Activated naive CD4-positive, alpha-beta T cell treated with anti-CD3 and anti-CD28 coated beads for 36 hours (primary cell): ENCODE measurements at regions not wholly inside any gene's neighbourhood (a gene's known extent, or its start where the extent isn't known, plus 50 kb on each side); places are given as distances from the start of the nearest gene placed in this dataset.

Source experiments
- CTCF ChIA-PET: fragments of 350-600 bp; sonication (Branson Sonifier 250); formaldehyde crosslinking; loops from one replicate; lab custom pipeline; 2021; ENCODE audit warnings: antibody characterized with exemption; lab: Charles Lee
- DNase-seq: peaks from one replicate; pipeline ENCODE4 v3.0.0-alpha.2; 2020
- H3K27ac Mint-ChIP-seq: one replicate; pipeline ENCODE4 v1.8.0; 2021; ENCODE audit warnings: mild to moderate bottlenecking, mixed read lengths
- H3K27me3 Mint-ChIP-seq: one replicate; pipeline ENCODE4 v1.8.0; 2021; ENCODE audit warnings: low read depth, mixed read lengths
- H3K36me3 Mint-ChIP-seq: one replicate; pipeline ENCODE4 v1.8.0; 2021; ENCODE audit warnings: low read depth, mixed read lengths
- H3K4me1 Mint-ChIP-seq: one replicate; pipeline ENCODE4 v1.8.0; 2021; ENCODE audit warnings: low read depth, mixed read lengths
- H3K4me3 Mint-ChIP-seq: one replicate; pipeline ENCODE4 v1.8.0; 2021; ENCODE audit warnings: mild to moderate bottlenecking, moderate library complexity, mixed read lengths
- H3K9me3 Mint-ChIP-seq: one replicate; pipeline ENCODE4 v1.8.0; 2021; ENCODE audit warnings: mixed read lengths
- intact Hi-C: fragments of 100-400 bp; cut with micrococcal nuclease; formaldehyde crosslinking; loops from one replicate; pipeline ENCODE4 v1.15.1; 2023

DNA sequence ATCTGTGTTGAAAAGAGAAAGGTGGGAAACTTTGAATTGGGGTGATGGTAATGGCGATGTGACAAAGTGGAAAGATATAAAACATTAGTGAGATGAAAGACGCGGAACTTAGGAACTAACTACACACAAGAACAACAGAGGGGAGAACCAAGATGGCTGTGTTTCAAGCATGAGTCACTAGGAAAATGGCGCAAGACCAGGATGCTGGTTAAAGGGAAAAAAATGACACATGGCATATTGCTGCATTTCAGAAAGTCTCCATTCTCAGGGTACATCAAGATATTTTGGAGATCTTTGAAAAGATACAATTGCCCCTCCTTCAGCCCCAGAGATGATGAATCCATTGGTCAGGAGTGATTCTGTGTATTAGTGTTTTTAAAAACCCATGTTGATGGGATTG is 164.4 kb downstream of the FBXO8 start:
- H3K9me3 Mint-ChIP-seq: no peaks in the 10 kb centered on the region
- H3K27me3 Mint-ChIP-seq: peaks cover 36% of the 10 kb centered on the region
- no peaks in the 10 kb centered on the region for H3K36me3 Mint-ChIP-seq
- intact Hi-C loops: no loop called here
- no peaks in the 10 kb centered on the region for H3K4me1 Mint-ChIP-seq
- no peak overlapping the region for H3K4me3 Mint-ChIP-seq
- DNase-seq: no peak
- CTCF ChIA-PET: no interaction called here
- H3K27ac Mint-ChIP-seq: no peak overlapping the region

DNA sequence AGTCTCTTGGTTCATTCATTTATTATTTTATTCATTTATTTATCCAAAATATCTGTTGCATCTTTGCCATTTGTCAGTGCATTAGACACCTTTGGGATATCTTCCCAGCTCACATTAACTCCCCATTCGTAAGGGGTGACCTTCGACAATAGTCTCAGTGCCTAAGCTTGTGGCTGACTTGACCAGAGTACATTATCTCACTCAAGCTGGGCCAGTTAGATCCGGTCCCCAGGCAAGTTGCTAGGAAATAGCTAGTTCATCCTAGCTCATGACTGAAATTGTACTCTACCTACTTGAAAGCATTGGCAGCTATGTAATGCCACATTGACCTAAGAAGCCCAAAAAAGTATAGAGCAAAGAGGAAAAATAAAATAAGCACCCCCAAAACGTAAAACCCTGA is 165.3 kb downstream of the FBXO8 start:
- CTCF ChIA-PET: interaction anchor here (0.7 to 1.0 kb wide), 2 partner anchors 34 to 918 kb away, joined by 3 read pairs; no protein-coding TSS in a partner anchor
- Mint-ChIP-seq H3K4me1 (no peaks in the 10 kb centered on the region), H3K27me3 (peaks cover 36% of the 10 kb centered on the region), H3K27ac (no peak overlapping the region), H3K9me3 (no peaks in the 10 kb centered on the region), H3K4me3 (no peak overlapping the region), H3K36me3 (no peaks in the 10 kb centered on the region)
- DNase-seq: no peak
- intact Hi-C loops: no loop called here

DNA sequence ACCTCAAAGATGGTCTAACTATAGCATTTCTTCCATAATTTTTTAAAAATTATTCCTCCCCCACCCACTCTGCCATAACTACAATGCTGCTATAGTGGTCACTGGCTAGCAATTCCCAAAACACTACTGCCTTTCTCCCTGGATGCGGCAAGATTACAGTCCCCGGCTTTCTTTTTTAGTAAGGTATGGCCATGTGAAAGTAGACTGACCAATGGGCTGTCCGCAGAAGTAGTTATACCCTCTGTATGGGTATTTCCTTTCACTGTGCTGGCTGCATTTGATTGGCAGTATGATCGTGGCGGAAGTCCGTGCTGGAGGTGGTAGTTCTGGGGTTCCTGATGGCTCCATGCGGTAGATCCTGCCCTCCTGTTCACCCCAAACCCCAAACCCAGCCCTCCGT is 166.0 kb downstream of the FBXO8 start:
- H3K27ac Mint-ChIP-seq: no peak overlapping the region
- peaks cover 32% of the 10 kb centered on the region for H3K27me3 Mint-ChIP-seq
- intact Hi-C loops: no loop called here
- no peak overlapping the region for H3K4me3 Mint-ChIP-seq
- no peaks in the 10 kb centered on the region for H3K36me3 Mint-ChIP-seq
- H3K9me3 Mint-ChIP-seq: no peaks in the 10 kb centered on the region
- DNase-seq: no peak
- H3K4me1 Mint-ChIP-seq: no peaks in the 10 kb centered on the region
- CTCF ChIA-PET: interaction anchor here (0.7 kb wide), 1 partner anchor 72 kb away, joined by 3 read pairs; no protein-coding TSS in a partner anchor

DNA sequence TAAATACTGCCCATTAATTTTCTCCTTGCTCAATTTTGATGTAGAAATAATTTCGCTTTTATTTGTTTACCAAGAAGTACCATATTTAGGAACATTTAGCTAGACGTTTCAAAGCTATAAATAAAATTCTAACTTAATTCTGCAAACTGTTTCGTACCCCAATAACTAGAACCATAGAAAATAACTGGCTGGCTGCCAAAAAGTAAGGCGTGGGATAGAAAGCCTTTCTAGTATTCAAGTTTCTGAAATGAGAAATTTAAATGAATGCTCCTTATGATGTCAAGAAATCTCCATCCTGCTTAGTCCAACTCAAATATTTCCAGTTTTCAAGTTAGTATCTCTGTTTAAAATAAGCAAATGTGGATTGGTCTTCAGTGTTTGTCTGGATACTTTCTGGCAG is 167.4 kb downstream of the FBXO8 start:
- Mint-ChIP-seq H3K9me3 (no peaks in the 10 kb centered on the region), H3K4me3 (no peak overlapping the region), H3K27ac (no peak overlapping the region), H3K36me3 (no peaks in the 10 kb centered on the region), H3K4me1 (no peaks in the 10 kb centered on the region), H3K27me3 (peaks cover 36% of the 10 kb centered on the region)
- intact Hi-C loops: no loop called here
- DNase-seq: no peak
- CTCF ChIA-PET: no interaction called here

DNA sequence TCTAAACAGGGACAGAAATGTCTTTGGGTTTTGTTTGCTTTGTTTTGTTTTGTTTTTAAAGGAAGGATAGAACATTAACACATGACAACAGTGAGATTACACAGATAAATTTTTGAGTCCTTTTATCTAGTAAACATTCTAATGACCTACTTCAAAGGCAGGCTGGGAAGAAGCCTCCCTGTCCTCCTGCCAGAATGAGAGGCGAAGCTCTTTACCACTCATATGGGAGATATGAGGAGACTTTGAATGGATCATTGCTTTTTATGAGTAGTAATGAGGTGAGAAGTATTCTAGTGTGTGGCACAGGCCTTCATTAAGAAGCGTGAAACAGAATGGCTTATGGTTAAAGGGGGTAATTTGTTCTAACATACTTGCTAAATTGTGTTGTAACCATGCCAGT is 172.0 kb downstream of the FBXO8 start:
- no peak for DNase-seq
- CTCF ChIA-PET: interaction anchor here (0.6 kb wide), 1 partner anchor 9 kb away, joined by 3 read pairs; no protein-coding TSS in a partner anchor
- Mint-ChIP-seq H3K36me3 (no peaks in the 10 kb centered on the region), H3K4me1 (no peaks in the 10 kb centered on the region), H3K27me3 (peaks cover 24% of the 10 kb centered on the region), H3K4me3 (no peak overlapping the region), H3K9me3 (no peaks in the 10 kb centered on the region), H3K27ac (no peak overlapping the region)
- intact Hi-C loops: no loop called here

DNA sequence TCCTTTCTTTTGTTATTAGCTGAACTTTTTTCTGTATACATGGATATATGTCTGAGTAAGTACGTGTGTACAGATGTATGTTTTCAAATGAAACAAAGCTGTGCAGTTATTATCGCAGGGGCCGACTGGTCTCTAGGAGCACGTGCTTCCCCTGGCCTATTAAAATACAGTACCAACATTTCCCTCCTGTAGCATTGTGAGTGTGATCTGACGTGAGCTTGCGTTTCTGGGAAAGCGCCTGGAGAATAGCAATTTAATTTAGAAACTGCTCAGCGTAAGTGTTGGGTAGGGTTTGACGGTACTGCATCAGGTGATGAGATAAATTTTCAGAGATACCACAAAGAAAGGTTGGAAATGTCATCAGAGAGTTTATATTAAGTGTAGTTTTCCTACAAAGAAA is 173.3 kb downstream of the FBXO8 start:
- Mint-ChIP-seq H3K4me1 (no peaks in the 10 kb centered on the region), H3K27me3 (peaks cover 24% of the 10 kb centered on the region), H3K9me3 (no peaks in the 10 kb centered on the region), H3K36me3 (no peaks in the 10 kb centered on the region), H3K4me3 (no peak overlapping the region), H3K27ac (no peak overlapping the region)
- intact Hi-C loops: no loop called here
- no peak for DNase-seq
- CTCF ChIA-PET: no interaction called here

DNA sequence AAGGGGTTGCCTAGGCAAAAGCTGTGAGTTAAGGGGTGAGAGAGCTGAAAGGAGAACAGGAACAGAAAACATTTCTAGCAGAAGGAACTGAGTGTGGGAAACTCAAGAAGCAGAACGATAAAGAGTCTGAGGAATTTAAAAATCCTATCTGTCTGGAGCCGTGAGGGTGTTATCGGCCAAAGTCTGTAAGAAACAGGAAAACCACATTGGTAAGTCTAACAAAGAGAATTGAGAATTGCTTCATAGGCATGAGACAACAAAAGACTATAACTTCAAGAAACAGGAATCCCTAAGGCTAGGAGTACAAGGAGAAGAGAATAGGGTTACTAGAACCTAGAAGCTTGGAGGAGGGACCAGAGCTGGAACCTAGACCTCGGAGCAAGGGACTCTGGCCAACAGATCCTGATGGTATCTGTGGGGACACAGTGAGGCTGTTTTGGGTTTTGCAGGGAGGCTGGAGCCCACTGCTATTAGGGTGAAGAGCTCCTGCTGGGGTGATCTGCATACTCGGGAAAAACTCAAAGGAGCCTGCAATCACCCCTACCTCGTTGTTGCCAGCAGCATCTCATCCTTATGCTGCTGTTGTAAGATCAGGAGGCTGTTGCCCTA is 175.6 kb downstream of the FBXO8 start:
- Mint-ChIP-seq H3K9me3 (no peaks in the 10 kb centered on the region), H3K36me3 (no peaks in the 10 kb centered on the region), H3K27me3 (peaks cover 24% of the 10 kb centered on the region), H3K4me1 (no peaks in the 10 kb centered on the region), H3K4me3 (no peak overlapping the region), H3K27ac (no peak overlapping the region)
- intact Hi-C loops: no loop called here
- CTCF ChIA-PET: no interaction called here
- DNase-seq: no peak

DNA sequence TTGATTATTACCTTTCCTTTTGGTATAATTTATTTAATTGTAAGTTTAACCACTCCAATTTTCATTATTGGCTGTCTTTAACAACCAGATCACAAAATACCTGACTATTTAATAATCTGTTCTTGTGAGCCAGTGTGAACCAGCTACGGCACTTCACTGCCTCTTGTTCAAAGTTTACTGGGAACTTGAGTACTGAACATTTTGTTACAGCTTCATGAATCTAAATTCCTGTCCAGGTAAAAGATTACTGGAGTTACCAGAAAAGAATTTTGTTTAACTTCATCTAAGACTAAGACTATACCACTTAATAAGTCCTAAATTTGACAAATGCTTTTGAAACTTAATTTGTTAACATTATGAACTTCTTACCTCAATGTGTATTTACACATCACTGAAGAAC is 178.3 kb downstream of the FBXO8 start:
- CTCF ChIA-PET: no interaction called here
- Mint-ChIP-seq H3K27me3 (peaks cover 17% of the 10 kb centered on the region), H3K4me1 (no peaks in the 10 kb centered on the region), H3K4me3 (no peak overlapping the region), H3K27ac (no peak overlapping the region), H3K9me3 (no peaks in the 10 kb centered on the region), H3K36me3 (no peaks in the 10 kb centered on the region)
- no peak for DNase-seq
- intact Hi-C loops: no loop called here

DNA sequence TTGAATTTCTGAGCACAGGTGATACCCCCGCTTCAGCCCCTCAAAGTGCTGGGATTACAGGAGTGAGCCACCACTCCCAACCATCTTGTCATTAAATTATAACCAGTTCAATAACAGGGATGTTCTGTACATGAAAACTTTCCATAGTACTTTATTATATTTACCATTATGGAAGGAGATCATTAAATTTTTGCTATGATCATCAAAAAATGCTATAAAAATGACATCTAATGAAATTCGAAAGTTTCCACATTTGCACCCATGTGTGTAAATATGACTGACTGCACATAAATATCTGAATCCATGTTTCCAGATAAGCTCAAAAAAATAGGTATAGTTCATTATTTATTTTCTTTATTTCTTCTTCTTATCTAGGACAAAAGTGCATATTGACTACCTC is 182.6 kb downstream of the FBXO8 start:
- Mint-ChIP-seq H3K36me3 (no peaks in the 10 kb centered on the region), H3K27me3 (peaks cover 3% of the 10 kb centered on the region), H3K4me1 (no peaks in the 10 kb centered on the region), H3K9me3 (no peaks in the 10 kb centered on the region), H3K27ac (no peak overlapping the region), H3K4me3 (no peak overlapping the region)
- CTCF ChIA-PET: no interaction called here
- no peak for DNase-seq
- intact Hi-C loops: no loop called here

DNA sequence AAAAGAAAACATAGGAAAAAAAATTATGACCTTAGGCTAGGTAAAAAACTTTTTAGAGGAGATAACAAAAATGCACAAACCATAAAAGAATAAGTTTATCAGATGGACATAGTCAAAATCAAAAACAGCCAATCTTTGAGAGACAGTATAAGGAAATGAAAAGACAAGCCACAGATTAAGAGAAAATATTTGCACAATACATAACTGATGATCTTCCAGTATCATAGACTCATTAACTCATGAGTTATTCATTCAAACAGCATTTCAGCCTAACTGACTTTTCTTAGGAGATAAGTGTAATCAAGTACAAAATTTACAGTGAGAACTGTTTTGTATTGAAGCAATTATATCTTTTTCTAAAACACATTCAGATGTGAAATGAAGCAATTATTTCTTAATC is 183.8 kb downstream of the FBXO8 start:
- Mint-ChIP-seq H3K36me3 (no peaks in the 10 kb centered on the region), H3K9me3 (no peaks in the 10 kb centered on the region), H3K4me3 (no peak overlapping the region), H3K27ac (no peak overlapping the region), H3K27me3 (peaks cover 3% of the 10 kb centered on the region), H3K4me1 (no peaks in the 10 kb centered on the region)
- intact Hi-C loops: no loop called here
- no peak for DNase-seq
- CTCF ChIA-PET: no interaction called here

DNA sequence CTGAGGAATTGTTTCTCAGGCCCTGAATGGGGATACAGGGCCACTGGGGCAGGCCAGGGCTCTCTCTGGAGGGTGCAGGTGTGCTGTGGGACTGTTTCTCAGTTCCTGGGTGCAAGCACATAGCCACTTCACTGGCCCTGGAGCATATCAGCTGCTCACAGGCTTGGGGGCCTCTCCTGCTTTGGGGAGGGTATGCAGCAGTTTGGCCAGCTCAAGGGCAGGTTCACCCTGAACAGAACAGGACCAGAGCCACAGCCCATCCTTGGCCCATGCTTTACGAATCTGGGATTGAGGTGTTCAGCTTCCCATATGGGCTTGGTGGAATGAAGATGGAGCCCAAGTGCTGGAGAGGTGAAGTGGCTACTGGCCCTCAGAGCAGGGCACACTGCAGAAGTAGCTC is 186.5 kb downstream of the FBXO8 start:
- no peaks in the 10 kb centered on the region for H3K36me3 Mint-ChIP-seq
- H3K9me3 Mint-ChIP-seq: peaks cover 2% of the 10 kb centered on the region
- CTCF ChIA-PET: no interaction called here
- intact Hi-C loops: no loop called here
- H3K4me3 Mint-ChIP-seq: no peak overlapping the region
- H3K4me1 Mint-ChIP-seq: no peaks in the 10 kb centered on the region
- no peak for DNase-seq
- H3K27ac Mint-ChIP-seq: no peak overlapping the region
- peaks cover 9% of the 10 kb centered on the region for H3K27me3 Mint-ChIP-seq

DNA sequence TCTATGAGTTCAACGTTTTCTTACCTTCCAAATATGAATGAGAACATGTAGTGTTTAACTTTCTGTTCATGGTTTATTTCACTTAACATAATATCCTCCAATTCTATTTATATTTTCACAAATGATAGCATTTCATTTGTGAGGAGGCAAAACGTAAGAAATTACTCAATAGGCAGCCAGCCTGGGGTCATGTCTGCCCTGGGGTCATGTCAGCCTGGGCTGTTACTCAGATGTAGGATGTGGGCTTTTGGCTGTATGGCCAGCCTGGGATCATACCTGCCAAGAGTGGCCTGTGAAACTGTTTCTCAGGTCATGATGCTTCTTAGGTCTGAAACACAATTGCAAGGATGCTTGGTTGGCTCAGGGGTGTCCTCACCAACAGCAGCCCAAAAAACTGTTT is 187.0 kb downstream of the FBXO8 start:
- Mint-ChIP-seq H3K9me3 (peaks cover 2% of the 10 kb centered on the region), H3K4me1 (no peaks in the 10 kb centered on the region), H3K36me3 (no peaks in the 10 kb centered on the region), H3K4me3 (no peak overlapping the region), H3K27ac (no peak overlapping the region), H3K27me3 (peaks cover 9% of the 10 kb centered on the region)
- intact Hi-C loops: no loop called here
- CTCF ChIA-PET: no interaction called here
- no peak for DNase-seq

DNA sequence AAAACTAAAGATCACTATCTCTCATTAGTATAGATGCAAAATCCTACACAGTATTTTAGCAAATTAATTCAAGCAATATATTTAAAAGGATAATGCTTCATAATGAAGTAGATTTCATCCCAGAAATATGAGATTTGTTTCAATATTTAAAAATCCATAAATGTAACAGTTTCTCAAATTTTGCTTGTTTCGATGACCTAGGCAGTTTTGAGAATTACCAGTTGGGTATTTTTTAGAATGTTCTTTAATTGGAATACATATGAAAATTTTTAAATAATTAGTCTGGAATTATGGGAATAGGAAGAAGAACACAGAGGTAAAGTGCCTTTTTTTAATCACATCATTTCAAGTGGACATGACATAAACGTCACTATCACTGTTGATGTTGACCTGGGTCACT is 192.3 kb downstream of the FBXO8 start:
- Mint-ChIP-seq H3K36me3 (no peaks in the 10 kb centered on the region), H3K9me3 (peaks cover 2% of the 10 kb centered on the region), H3K27me3 (peaks cover 18% of the 10 kb centered on the region), H3K4me3 (no peak overlapping the region), H3K27ac (no peak overlapping the region), H3K4me1 (no peaks in the 10 kb centered on the region)
- CTCF ChIA-PET: no interaction called here
- intact Hi-C loops: no loop called here
- no peak for DNase-seq
